SJSA1 (cell line): ENCODE measurements at regions not wholly inside any gene's neighbourhood (a gene's known extent, or its start where the extent isn't known, plus 50 kb on each side); places are given as distances from the start of the nearest gene placed in this dataset.

Experiments used
- DNase-seq, 2 experiments: peaks; one replicate each; pipeline ENCODE4 v3.0.0-alpha.2; 2015 to 2020; ENCODE audit warnings: low spot score in 2 of 2, low read depth in 1 of 2
- H3K27ac ChIP-seq: fragments of 250-450 bp; sonication (Bioruptor Pico); 2 replicates; pipeline ENCODE4 v1.5.1; 2020; ENCODE audit warnings: mild to moderate bottlenecking, moderate library complexity
- H3K27me3 ChIP-seq: fragments of 250-450 bp; sonication (Bioruptor Pico); replicated peaks from 2 replicates; pipeline ENCODE4 v1.5.1; 2020; ENCODE audit warnings: mild to moderate bottlenecking, moderate library complexity
- H3K36me3 ChIP-seq: fragments of 250-450 bp; sonication (Bioruptor Pico); 2 replicates; pipeline ENCODE4 v1.5.1; 2020; ENCODE audit warnings: mild to moderate bottlenecking
- H3K4me1 ChIP-seq: fragments of 250-450 bp; sonication (Bioruptor Pico); replicated peaks from 2 replicates; pipeline ENCODE4 v1.6.1; 2021; ENCODE audit warnings: mild to moderate bottlenecking
- H3K4me3 ChIP-seq: fragments of 250-450 bp; sonication (Bioruptor Pico); 2 replicates; pipeline ENCODE4 v1.5.1; 2020; ENCODE audit warnings: mild to moderate bottlenecking
- H3K9me3 ChIP-seq: fragments of 250-450 bp; sonication (Bioruptor Pico); replicated peaks from 2 replicates; pipeline ENCODE4 v1.5.1; 2020; ENCODE audit warnings: mild to moderate bottlenecking

GRCh38 chr2:120583851-120584570 lies 151.7 kb upstream of the GLI2 start:
- no peaks in the 10 kb centered on the region for H3K9me3 ChIP-seq
- no peak for DNase-seq
- no peaks in the 10 kb centered on the region for H3K36me3 ChIP-seq
- H3K27me3 ChIP-seq: 0 out of 2 replicates have a peak, but pooled peaks cover 2% of the 10 kb centered on the region
- H3K27ac ChIP-seq: no peak overlapping the region
- peaks cover 1% of the 10 kb centered on the region for H3K4me1 ChIP-seq
- no peak overlapping the region for H3K4me3 ChIP-seq

GRCh38 chr2:120586507-120587278 lies 149.0 kb upstream of the GLI2 start:
- Histone ChIP-seq H3K9me3 (no peaks in the 10 kb centered on the region), H3K4me1 (peaks cover 26% of the 10 kb centered on the region), H3K36me3 (no peaks in the 10 kb centered on the region), H3K4me3 (no peak overlapping the region), H3K27me3 (0 out of 2 replicates have a peak, but pooled peaks cover 2% of the 10 kb centered on the region), H3K27ac (no peak overlapping the region)
- DNase-seq: no peak

- Histone ChIP-seq H3K9me3 (no peaks in the 10 kb centered on the region), H3K27ac (no peak overlapping the region), H3K4me3 (no peak overlapping the region), H3K4me1 (peaks cover 26% of the 10 kb centered on the region), H3K36me3 (no peaks in the 10 kb centered on the region), H3K27me3 (0 out of 2 replicates have a peak, but pooled peaks cover 2% of the 10 kb centered on the region)
- DNase-seq: no peak
These were observed 148.2 kb upstream of the GLI2 start for GRCh38 chr2:120587279-120587996.

GRCh38 chr2:120587997-120588336 lies 147.7 kb upstream of the GLI2 start:
- Histone ChIP-seq H3K27me3 (no peaks in the 10 kb centered on the region), H3K4me1 (peaks cover 26% of the 10 kb centered on the region), H3K4me3 (no peak overlapping the region), H3K9me3 (no peaks in the 10 kb centered on the region), H3K27ac (no peak overlapping the region), H3K36me3 (no peaks in the 10 kb centered on the region)
- DNase-seq: no peak

- Histone ChIP-seq H3K9me3 (no peaks in the 10 kb centered on the region), H3K36me3 (no peaks in the 10 kb centered on the region), H3K4me1 (peaks cover 26% of the 10 kb centered on the region), H3K27me3 (no peaks in the 10 kb centered on the region), H3K27ac (peak overlapping the region; percentile 92), H3K4me3 (no peak overlapping the region)
- DNase-seq: peak; percentile 84 to 89
These were observed 145.7 kb upstream of the GLI2 start for GRCh38 chr2:120589771-120590608.

- no peak for DNase-seq
- no peaks in the 10 kb centered on the region for H3K9me3 ChIP-seq
- peaks cover 26% of the 10 kb centered on the region for H3K4me1 ChIP-seq
- H3K27ac ChIP-seq: peak overlapping the region; percentile 92
- no peaks in the 10 kb centered on the region for H3K36me3 ChIP-seq
- H3K4me3 ChIP-seq: no peak overlapping the region
- no peaks in the 10 kb centered on the region for H3K27me3 ChIP-seq
These were observed 144.8 kb upstream of the GLI2 start for GRCh38 chr2:120590841-120591240.

GRCh38 chr2:120591572-120591971 lies 144.1 kb upstream of the GLI2 start:
- no peak for DNase-seq
- Histone ChIP-seq H3K36me3 (no peaks in the 10 kb centered on the region), H3K27ac (no peak overlapping the region), H3K27me3 (no peaks in the 10 kb centered on the region), H3K4me1 (peaks cover 26% of the 10 kb centered on the region), H3K4me3 (no peak overlapping the region), H3K9me3 (no peaks in the 10 kb centered on the region)

- Histone ChIP-seq H3K27me3 (no peaks in the 10 kb centered on the region), H3K36me3 (no peaks in the 10 kb centered on the region), H3K4me3 (no peak overlapping the region), H3K9me3 (no peaks in the 10 kb centered on the region), H3K4me1 (peaks cover 26% of the 10 kb centered on the region), H3K27ac (no peak overlapping the region)
- DNase-seq: no peak
These were observed 143.6 kb upstream of the GLI2 start for GRCh38 chr2:120592084-120592483.

GRCh38 chr2:120593921-120594686 lies 141.6 kb upstream of the GLI2 start:
- DNase-seq: no peak
- no peak overlapping the region for H3K27ac ChIP-seq

GRCh38 chr2:120594856-120595685 lies 140.6 kb upstream of the GLI2 start:
- no peak overlapping the region for H3K4me3 ChIP-seq
- no peaks in the 10 kb centered on the region for H3K36me3 ChIP-seq
- DNase-seq: no peak
- H3K27ac ChIP-seq: no peak overlapping the region
- peaks cover 15% of the 10 kb centered on the region for H3K4me1 ChIP-seq
- no peaks in the 10 kb centered on the region for H3K9me3 ChIP-seq
- H3K27me3 ChIP-seq: no peaks in the 10 kb centered on the region

More at GRCh38 chr2:120593921-120594686, 141.6 kb upstream of the GLI2 start:
- Histone ChIP-seq H3K27me3 (no peaks in the 10 kb centered on the region), H3K9me3 (no peaks in the 10 kb centered on the region), H3K4me3 (no peak overlapping the region), H3K36me3 (no peaks in the 10 kb centered on the region), H3K4me1 (peaks cover 24% of the 10 kb centered on the region)

- DNase-seq: no peak
- no peak overlapping the region for H3K4me3 ChIP-seq
- no peaks in the 10 kb centered on the region for H3K36me3 ChIP-seq
- H3K4me1 ChIP-seq: peaks cover 8% of the 10 kb centered on the region
- no peaks in the 10 kb centered on the region for H3K27me3 ChIP-seq
- H3K27ac ChIP-seq: no peak overlapping the region
- H3K9me3 ChIP-seq: no peaks in the 10 kb centered on the region
These were observed 139.9 kb upstream of the GLI2 start for GRCh38 chr2:120595739-120596138.

GRCh38 chr2:120596191-120596811 lies 139.4 kb upstream of the GLI2 start:
- Histone ChIP-seq H3K4me3 (no peak overlapping the region), H3K36me3 (no peaks in the 10 kb centered on the region), H3K27me3 (no peaks in the 10 kb centered on the region), H3K27ac (no peak overlapping the region), H3K9me3 (no peaks in the 10 kb centered on the region), H3K4me1 (peaks cover 2% of the 10 kb centered on the region; the same call in 1 of the 2 replicates)
- DNase-seq: no peak
